Neural cell (in vitro differentiated cells): ENCODE measurements at regions not wholly inside any gene's neighbourhood (a gene's known extent, or its start where the extent isn't known, plus 50 kb on each side); places are given as distances from the start of the nearest gene placed in this dataset.

ENCODE experiments used
- CTCF ChIP-seq: fragments of 450-650 bp; IDR thresholded peaks from 2 replicates; pipeline ENCODE4 v1.5.1; 2014; ENCODE audit warnings: antibody characterized with exemption, mild to moderate bottlenecking, moderate library complexity; ENCODE audit not compliant: poor library complexity, severe bottlenecking
- EP300 ChIP-seq: fragments of 450-650 bp; conservative IDR thresholded peaks from 2 replicates; pipeline ENCODE4 v1.6.1; 2014; ENCODE audit warnings: antibody characterized with exemption, mild to moderate bottlenecking, moderate library complexity; ENCODE audit not compliant: poor library complexity, severe bottlenecking
- POLR2AphosphoS5 ChIP-seq: IDR thresholded peaks from 2 replicates; pipeline ENCODE4 v1.6.1; 2012
- RAD21 ChIP-seq: fragments of 450-650 bp; conservative IDR thresholded peaks from 2 replicates; pipeline ENCODE4 v1.6.1; 2014; ENCODE audit warnings: antibody characterized with exemption, mild to moderate bottlenecking, moderate library complexity

GRCh38 chr2:223142118-223142517 lies 90.1 kb downstream of the KCNE4 start:
- TF ChIP-seq RAD21 (no peak), CTCF (no peak), POLR2AphosphoS5 (no peak), EP300 (no peak)
